ENCODE measurements at regions not wholly inside any gene's neighbourhood (a gene's known extent, or its start where the extent isn't known, plus 50 kb on each side); places are given as distances from the start of the nearest gene placed in this dataset.

GRCh38 chr1:172916116-172916515, 134.6 kb downstream of the TNFSF18 start:
- DNase-seq (ENCODE audit: low read depth in 1 of 2, low spot score in 1 of 2): no peak
- H3K4me3 ChIP-seq (replicated peaks; ENCODE audit: insufficient read depth, low read length): no peak overlapping the region
- H3K27me3 ChIP-seq (ENCODE audit: insufficient read depth, poor library complexity, severe bottlenecking): no peaks in the 10 kb centered on the region
- no peak overlapping the region for H3K27ac ChIP-seq (replicated peaks)
- TF ChIP-seq CTCF (IDR thresholded peaks at IDR 0.05; ENCODE audit: insufficient read depth, low read length) (no peak), POLR2AphosphoS5 (IDR thresholded peaks at IDR 0.05; ENCODE audit: low read depth) (no peak), GABPA (IDR thresholded peaks at IDR 0.05; ENCODE audit: low read depth) (no peak), REST (IDR thresholded peaks at IDR 0.05; ENCODE audit: insufficient replicate concordance, low read depth) (no peak), SPI1 (IDR thresholded peaks at IDR 0.05; ENCODE audit: borderline replicate concordance, low read depth) (no peak)

GRCh38 chr1:172917972-172918371, 132.8 kb downstream of the TNFSF18 start:
- TF ChIP-seq POLR2AphosphoS5 (IDR thresholded peaks at IDR 0.05; ENCODE audit: low read depth) (no peak), CTCF (IDR thresholded peaks at IDR 0.05; ENCODE audit: insufficient read depth, low read length) (no peak), SPI1 (IDR thresholded peaks at IDR 0.05; ENCODE audit: borderline replicate concordance, low read depth) (no peak), GABPA (IDR thresholded peaks at IDR 0.05; ENCODE audit: low read depth) (no peak), REST (IDR thresholded peaks at IDR 0.05; ENCODE audit: insufficient replicate concordance, low read depth) (no peak)
- Histone ChIP-seq H3K27me3 (ENCODE audit: insufficient read depth, poor library complexity, severe bottlenecking) (no peaks in the 10 kb centered on the region), H3K4me3 (replicated peaks; ENCODE audit: insufficient read depth, low read length) (no peak overlapping the region), H3K27ac (replicated peaks) (no peak overlapping the region)
- DNase-seq (ENCODE audit: low read depth in 1 of 2, low spot score in 1 of 2): no peak

DNA sequence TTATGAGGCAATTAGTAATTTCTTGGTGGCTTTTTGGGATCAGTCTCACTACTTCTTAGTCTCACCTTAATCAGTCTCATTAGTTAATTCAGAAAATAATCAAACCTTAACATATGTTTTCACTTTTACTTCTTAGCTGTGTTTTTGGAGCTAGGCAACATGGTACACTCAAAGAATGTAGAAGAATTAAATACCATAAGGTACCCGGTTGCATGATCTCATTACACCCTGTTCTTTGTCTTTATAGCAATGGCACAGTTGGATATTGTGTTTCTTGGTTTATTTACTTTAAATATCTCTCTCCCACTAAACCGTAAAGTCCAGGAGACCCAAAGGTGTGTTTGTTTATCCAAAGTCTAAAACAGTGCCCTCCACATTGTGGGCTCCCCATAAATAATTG, 132.3 kb downstream of the TNFSF18 start:
- H3K27ac ChIP-seq (replicated peaks): no peak overlapping the region
- TF ChIP-seq REST (IDR thresholded peaks at IDR 0.05; ENCODE audit: insufficient replicate concordance, low read depth): no peak
- TF ChIP-seq SPI1 (IDR thresholded peaks at IDR 0.05; ENCODE audit: borderline replicate concordance, low read depth): no peak
- TF ChIP-seq POLR2AphosphoS5 (IDR thresholded peaks at IDR 0.05; ENCODE audit: low read depth): no peak
- TF ChIP-seq GABPA (IDR thresholded peaks at IDR 0.05; ENCODE audit: low read depth): no peak
- TF ChIP-seq CTCF (IDR thresholded peaks at IDR 0.05; ENCODE audit: insufficient read depth, low read length): no peak
- H3K4me3 ChIP-seq (replicated peaks; ENCODE audit: insufficient read depth, low read length): no peak overlapping the region
- no peaks in the 10 kb centered on the region for H3K27me3 ChIP-seq (ENCODE audit: insufficient read depth, poor library complexity, severe bottlenecking)
- DNase-seq (ENCODE audit: low read depth in 1 of 2, low spot score in 1 of 2): no peak
